Stimulated activated naive CD8-positive, alpha-beta T cell treated with anti-CD3 and anti-CD28 coated beads, Interleukin-15, Interleukin-2, amounts not matched to agents 100 U/mL and 50 U/mL, for 24 hours (primary cell): ENCODE measurements at regions not wholly inside any gene's neighbourhood (a gene's known extent, or its start where the extent isn't known, plus 50 kb on each side); places are given as distances from the start of the nearest gene placed in this dataset.

ENCODE experiments used
- ATAC-seq: fragments of 150-1000 bp; cut with Tn5 transposase; one replicate; pipeline ENCODE4 v1.10.0; 2021
- DNase-seq: peaks from one replicate; pipeline ENCODE4 v3.0.0; 2021

DNA sequence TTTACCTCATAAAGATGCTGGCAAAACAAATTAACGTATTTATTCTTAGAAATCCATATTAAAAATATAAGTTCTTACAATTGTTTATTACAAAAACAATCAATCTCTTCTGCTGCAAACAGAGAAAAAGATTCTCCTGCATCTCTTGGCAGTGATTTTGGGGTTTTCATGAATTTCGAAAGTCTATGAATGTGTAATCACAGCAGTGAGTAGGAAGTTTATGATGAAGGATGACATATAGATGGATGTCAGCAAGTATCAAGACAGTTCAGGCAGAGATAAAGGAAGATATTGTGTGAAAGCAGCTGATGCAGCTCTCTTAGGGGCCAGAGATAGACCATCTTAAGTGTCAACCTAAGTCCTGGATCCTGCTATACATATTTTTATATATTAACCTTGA, 196.9 kb upstream of the BANK1 start:
- ATAC-seq (no peak), DNase-seq (no peak)

DNA sequence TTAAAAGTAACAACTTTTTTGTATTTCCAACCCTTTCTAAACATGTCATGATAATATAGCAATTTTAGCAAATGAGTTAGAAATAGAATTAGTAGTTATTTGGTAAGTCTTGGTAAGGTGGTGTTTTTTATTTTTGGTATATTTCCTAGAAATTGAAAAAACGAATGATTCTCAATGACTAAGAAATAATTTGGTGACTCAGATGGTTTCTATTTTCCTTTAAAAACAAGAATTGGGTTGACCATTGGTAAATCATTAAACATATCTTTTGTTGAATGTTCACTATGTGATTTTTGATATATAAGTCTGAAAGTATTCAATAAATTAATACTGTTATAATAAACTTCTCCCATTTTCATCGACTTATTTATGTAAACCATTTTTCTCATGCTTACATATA, 206.2 kb upstream of the BANK1 start:
- ATAC-seq (no peak), DNase-seq (no peak)

DNA sequence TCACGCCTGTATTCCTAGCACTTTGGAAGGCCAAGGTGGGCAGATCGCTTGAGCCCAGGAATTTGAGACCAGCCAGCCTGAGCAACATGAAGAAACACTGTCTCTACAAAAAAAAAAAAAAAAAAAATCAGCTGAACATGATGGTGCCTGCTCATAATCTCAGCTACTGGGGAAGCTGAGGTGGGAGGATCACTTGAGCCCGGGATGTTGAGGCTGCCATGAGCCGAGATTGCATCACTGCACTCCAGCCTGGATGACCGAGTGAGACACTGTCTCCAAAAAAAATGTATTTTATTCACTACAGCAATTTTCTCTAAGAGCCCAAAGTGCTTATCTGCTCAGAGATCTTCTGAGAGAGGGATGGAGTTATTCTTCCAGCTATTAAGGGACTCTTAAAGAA, 215.8 kb upstream of the PPP3CA start:
- DNase-seq (no peak), ATAC-seq (no peak)

DNA sequence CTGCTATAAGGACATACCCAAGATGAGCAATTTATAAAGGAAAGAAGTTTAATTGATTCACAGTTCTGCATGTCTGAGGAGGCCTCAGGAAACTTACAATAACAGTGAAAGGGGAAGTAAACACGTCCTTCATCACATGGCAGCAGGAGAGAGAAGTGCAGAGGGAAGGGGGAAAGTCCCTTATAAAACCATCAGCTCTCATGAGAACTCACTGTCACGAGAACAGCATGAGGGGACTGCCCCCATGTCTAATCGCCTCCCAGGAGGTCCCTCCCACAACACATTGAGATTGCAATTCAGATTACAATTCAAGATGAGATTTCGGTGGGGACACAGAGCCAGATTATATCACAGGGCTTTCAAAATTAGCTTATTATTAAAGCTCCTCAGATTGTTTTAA, 209.5 kb upstream of the PPP3CA start:
- DNase-seq = peak; percentile 9
- no peak for ATAC-seq

DNA sequence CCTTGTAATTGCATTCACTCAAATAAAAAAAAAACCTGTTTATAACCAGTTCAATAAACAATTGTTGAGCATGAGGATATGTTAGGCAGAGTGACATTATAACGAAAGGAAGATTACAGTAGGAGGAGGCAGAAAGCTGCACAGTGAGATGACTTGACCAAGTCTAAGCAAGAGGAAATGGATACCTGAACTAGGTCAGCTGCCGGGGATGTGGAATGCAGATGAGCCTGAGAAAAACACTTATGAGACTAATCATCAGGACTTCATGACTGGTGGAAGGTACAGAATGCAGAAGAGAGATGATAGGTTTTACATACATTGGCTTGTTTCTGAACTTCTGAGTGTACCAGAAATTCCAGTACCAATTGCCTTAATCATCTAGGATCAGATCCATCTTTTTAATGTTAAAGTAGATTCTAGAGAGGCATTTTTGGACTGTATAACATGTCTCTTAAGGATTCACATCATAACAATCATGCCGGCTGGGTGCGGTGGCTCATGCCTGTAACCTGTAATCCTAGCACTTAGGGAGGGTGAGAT, 208.1 kb upstream of the PPP3CA start:
- DNase-seq (no peak), ATAC-seq (no peak)

DNA sequence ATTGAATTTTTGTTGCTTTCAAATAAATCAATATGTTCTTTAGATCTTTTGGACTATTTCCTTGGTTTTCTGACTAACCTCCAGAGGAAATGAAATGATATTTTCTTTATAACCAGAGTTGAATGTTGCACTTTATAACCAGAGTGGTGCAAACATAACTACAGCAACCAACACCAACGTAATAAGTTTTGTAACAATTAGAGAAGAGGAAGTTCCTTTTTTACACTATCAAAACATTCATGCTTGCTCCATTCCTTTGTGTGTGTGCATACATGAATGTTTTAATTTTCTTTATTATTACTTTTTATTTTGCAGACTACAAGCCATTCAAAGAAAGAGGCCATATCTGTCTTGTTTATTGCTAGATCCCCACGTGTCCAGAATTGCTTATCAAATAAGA, 193.0 kb upstream of the PPP3CA start:
- ATAC-seq (no peak), DNase-seq (no peak)

DNA sequence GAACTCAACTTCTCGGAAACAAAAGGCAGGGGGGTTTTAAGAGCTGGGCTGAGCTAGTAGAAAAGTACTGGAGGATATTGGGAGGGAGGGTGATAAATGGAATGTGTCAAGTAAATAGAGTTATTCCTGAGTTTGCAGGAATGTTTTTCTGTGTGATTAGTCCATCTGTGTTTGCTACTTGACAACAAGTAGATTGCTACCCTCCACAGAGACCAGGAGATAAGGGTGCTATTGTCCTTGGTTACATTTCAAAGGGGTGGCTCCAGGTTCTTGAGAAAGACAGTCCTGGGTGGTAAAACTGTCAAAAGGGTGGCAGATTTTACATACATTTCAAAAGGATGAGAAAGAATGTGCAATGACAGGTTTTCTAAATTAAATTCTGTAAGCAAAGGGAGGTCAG, 181.2 kb upstream of the PPP3CA start:
- DNase-seq (no peak), ATAC-seq (no peak)

DNA sequence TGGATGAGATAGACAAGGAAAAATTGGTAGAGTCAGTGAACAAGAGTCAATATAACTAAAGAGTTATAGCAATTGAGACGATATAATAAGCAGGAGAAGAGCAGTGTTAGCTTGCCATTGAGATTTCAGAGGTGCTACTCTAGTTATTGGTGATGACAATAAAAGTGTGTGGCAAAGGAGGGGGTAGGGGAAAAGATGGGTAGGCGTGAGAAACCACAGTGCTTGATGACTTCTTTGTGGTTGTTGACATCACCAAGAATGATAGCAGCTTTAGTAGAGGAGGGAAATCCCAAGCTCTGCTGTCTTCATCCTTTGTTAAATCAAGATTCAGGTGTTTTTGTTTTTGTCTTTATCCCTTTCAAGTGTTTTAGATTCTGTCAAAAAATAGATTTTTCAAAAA, 179.9 kb upstream of the PPP3CA start:
- peak; percentile 97 for ATAC-seq
- peak; percentile 64 for DNase-seq

DNA sequence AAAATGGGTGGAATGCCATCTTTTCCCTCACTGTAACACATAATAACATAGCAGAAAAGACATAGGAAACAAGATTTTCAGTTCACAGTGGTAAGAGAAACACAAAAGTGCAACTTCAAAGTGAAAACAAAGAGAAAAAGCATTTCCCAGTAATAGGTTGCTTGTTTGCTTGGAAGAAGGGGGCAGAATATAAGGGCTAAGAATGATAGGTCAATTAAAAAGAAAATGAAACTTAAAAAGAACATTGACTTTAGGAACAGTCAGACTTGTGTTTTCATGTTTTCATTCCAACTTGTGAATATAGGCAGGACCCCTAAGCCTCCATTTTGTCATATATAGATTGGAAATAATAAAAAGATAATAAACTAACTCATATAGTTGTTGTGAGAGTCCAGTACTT, 168.2 kb upstream of the PPP3CA start:
- DNase-seq = no peak
- ATAC-seq = no peak

DNA sequence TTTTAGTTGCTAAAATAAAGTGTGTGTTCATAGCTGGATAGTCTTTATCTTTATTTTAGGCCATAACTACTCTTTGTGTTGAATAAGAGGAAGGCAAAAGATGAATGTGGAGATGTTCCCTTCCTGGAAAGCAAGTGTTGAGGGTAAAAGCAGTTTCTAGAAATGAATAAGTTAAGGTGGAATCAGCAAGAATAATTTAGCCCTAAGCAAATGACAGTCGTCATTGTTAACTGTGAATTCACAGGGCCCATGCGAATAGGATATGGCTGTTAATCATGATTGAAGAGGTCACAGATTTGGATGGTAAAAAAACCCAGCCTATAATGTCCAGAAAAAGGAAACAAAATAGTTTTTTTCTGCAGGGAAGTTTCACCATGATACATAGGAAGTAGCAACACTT, 167.8 kb upstream of the PPP3CA start:
- DNase-seq = no peak
- ATAC-seq = no peak

DNA sequence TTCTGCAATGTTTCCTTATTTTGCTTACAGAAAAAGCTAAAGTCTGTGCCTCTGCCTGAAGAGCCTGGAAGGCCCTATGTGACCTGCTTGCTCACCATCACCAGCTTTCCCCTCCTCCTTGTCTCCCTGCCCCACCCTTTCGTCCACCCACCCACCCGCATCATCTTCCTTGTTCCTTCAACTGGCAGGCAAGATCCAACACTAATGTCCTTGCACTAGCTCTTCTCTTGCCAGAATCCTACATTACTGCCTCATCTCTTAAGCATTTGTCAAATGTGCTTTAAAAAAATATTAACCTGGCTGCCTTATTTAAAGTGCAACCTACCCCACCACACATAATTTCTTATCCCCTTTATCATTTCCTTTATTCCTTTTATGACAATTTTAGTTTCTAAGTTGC, 165.1 kb upstream of the PPP3CA start:
- DNase-seq = no peak
- ATAC-seq = no peak

DNA sequence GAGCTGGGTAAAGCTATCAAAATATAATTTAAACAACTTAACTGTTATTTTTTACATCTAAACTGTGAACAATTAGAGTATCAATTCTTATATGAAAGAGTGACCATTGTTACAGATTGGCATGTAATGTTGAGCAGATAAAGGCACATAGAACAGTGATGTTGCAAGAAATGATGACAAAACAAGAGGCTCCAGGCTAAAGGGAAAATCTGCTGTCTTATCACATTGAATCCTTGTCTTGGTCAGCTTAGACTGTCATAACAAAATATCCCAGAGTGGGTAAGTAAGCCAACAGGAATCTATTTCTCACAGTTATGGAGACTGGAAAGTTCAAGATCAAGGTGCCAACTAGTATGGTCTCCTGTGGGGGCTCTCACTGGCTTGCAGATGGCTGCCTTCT, 154.1 kb upstream of the PPP3CA start:
- DNase-seq (no peak), ATAC-seq (no peak)

DNA sequence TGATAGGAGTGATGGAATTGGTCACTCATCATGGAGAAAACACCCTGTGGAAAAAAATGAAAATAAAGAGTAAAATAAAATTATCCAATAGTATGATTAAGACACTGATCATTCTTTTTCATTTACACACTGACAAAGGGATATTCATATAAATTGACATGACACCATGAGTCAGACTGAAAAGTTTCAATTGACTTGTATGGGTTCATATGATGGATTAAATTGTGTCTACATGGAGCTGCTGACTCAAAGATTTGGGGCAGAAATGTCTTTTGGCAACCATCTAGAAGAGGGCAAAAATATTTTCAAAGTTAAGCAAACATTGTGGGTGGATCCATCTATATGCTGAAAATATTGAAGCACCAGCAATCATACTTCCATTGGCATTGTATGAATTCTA, 153.4 kb upstream of the PPP3CA start:
- DNase-seq (no peak), ATAC-seq (no peak)

DNA sequence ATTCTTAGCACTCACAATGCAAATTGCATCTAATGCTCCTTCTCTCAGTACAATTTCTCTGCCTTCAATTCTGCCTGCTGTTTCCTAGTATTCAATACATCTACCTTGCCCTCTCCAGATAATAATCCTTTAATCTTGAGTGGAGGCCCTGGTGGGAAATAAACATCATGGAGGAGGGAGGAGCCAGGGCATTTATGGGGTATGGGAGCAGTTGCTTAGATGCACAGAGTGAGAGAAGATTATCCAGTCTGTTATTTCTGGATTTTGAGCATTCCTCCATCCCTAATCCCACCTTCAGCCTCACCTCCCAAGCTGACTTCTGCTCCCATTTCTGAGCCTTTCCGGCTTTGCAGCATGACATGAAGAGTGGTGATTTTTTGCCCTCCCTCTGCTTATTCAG, 127.9 kb upstream of the PPP3CA start:
- ATAC-seq (no peak), DNase-seq (no peak)

DNA sequence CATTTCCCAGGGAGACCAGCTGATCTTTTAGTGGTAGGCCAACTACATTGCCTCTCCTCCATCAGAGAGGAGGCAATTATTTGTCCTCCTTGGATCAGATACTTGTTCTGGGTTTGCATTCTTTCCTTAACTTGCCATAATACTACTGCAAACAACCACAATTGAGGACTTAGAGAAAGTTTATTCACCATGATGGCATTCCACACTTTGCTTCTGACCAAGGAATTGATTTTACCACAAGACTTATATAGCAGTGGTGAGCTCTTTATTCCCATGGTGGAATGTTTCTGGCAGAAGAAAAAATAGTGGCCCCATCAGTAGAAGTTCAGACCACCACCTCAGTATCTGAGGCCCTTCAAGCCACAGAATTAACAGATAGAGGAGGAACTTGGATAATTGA, 123.9 kb upstream of the PPP3CA start:
- no peak for ATAC-seq
- no peak for DNase-seq

DNA sequence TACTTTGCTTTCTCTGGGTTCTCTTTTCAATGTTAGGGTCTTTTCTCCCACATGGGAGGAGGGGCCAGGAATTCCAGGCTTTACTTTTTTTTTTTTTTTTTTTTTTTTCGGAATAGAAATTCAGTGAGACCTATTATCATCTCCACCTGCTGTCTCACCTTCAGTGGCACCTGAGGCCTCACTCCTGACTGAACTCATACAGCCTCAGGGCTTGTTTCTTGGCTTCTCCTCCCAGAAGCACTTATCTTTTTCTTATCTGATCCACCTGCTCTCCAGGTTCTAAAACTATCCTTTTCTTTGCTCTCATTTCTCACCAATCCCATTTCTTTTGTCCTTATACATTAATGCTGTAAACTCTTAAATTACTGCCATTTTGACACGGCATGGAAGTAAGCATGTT, 117.3 kb upstream of the PPP3CA start:
- no peak for ATAC-seq
- no peak for DNase-seq

DNA sequence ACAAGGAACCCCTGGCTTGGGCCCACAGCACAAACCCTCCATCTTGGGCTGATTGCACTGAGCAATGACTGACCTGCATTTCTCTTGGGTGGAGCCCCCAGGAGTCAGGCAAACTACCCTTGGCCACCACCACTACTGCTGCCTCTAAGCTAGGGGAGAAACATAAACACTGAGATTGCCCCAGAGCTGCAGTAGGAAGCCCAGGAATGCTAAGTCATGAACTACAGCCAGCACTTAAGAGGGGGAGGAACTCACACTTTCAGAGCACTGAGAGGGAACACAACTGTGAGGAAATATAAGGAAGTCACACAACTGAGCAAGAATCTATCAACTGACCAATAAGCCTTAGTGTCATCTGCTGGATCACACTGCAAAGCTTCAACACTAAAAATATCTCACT, 111.6 kb upstream of the PPP3CA start:
- no peak for ATAC-seq
- DNase-seq = no peak

DNA sequence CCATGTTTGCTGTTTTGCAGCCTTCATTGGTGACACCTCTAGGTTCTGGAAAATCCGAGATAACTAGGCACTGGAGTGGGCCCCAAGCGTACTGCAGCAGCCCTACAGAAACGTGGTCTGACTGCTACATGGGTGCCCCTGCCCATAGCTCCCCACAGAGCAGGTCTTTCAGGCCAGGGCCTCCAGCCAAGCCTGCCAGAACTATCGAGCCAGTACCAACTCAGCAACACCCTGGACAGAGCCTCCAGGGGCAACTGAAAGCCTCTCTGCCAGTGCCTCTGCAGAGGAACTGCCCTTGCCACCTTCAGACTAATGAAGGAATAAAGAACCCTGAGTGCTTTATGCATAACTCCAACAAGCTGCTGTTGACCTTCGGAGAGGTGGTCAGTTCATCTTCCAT, 111.1 kb upstream of the PPP3CA start:
- ATAC-seq = no peak
- DNase-seq = no peak

DNA sequence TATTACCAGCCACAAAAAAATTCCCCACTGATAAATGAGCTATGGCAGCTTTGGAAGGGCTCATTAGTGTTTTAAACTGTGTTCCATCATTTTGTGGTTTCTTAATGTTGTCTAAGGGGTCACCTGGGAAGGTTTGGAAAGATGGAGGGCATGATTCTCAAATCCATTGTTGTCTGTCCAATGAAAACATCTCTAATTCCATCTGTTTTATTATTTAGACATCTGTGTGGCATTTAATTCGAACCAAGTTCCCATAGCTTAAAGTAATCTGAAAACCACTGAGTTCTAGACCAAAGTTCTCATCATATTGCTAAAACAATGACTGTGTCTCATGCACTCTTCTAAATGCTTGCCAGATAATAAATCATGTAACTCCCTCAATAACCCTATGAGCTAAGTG, 103.8 kb upstream of the PPP3CA start:
- DNase-seq (no peak), ATAC-seq (no peak)

DNA sequence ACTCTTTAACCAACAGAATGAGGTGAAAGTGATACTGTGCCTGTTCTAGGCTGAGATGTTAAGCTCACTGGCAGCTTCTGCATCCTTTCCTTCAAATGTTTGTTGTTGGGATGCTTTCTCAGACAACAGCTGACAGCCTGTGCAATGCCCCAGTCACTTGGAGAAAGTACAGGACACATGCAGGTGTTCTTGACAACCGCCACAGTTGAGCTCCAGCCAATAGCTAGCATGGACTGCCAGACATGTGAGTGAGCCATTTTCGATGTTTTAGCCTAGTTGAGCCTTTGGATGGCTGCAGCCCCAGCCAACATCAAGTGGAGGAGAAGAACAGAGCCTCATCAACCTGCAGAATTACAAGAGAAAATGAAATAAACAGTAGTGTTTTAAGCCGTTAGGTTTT, 94.1 kb upstream of the PPP3CA start:
- ATAC-seq (no peak), DNase-seq (no peak)

DNA sequence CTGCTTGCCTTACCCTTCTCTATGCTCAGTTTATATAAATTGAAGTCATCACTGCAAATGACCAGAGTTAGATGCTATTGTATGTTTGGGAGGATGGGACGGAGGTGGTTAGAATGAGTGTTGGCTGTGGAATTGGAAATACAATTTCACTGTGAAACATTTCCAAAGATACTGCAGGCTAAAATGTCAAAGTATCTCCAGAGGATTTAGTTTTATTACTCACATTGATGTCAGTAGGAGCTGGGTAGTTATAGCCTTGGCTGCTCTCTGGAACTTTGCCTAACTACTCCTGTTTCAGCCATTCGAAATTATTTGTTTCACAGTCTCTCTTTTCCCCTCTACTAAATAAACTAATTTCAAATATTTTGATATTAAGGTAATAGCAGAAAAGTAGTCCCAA, 92.6 kb upstream of the PPP3CA start:
- no peak for ATAC-seq
- DNase-seq = no peak

DNA sequence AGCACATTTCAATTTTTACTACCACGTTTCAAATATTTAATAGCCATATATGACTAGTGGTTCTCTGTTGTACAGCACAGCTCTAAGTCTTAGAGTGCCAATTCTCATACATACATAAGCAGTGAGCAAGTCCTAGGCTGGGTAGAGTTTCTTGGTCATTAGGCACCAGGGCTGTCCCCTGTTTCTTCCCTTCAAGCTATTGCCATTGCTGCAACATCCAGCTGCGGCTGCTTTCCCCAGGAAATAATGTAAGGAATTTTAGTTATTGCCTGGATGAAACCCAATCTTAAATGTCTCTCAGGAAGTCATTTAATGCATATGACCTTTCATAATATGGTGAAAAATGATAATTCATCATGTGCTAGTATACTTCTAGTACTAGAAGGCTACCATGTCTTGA, 74.1 kb upstream of the PPP3CA start:
- no peak for DNase-seq
- no peak for ATAC-seq

DNA sequence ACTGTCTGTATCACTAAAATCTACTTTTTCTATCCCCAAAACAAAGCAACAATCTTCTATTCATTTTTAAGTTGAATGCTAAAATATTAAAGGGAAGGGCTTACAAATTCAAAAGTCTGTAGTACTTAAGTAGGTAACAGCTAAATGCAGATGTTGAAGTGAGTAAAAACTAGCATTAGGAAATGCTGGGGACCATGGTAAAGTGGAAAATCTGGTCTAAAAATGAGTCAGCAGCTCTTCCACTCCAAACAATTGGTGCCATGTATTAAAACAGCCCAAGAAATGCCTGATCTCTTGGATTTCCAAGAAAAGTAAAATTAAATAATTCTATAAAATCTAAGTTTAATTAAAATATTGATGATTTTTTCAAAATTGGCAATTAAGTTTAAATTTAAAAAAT, 73.3 kb upstream of the PPP3CA start:
- ATAC-seq (no peak), DNase-seq (no peak)

DNA sequence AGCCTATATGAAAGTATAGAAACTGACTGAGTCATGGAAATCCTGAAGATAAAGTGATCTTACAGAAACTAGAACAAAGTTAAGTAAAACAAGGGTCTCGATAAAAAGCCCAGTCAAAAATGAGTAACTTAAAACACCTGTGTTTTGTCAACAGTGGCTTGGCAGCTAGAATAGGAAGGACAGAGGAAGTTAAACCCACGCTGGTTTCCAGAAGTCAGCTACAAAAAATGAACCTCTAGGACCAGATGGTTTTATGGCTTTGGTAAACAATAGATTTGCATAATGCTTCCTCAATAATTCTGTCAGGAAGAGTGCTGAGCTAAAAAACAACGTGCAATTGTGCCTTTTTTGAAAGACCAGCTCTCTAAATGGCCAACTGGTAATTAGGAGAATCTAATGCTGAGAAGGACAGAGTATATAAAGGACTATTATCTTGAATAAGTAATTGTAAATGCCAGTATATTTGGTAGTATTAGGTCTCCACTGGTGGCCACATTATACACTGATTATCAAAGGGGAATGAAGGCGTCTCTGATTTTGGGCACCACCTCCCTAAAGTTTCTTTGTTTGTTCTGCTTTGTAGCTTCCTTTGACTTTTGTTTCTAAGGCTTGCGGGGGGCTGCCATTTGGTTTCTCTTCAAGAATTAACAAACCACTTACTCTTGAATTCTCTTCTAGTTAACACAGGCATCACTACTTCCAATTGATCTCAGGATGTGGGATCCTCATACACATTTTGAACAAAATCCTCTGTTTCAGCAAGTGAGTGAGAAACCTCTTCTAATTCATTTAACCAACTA, 72.2 kb upstream of the PPP3CA start:
- DNase-seq (no peak), ATAC-seq (no peak)

DNA sequence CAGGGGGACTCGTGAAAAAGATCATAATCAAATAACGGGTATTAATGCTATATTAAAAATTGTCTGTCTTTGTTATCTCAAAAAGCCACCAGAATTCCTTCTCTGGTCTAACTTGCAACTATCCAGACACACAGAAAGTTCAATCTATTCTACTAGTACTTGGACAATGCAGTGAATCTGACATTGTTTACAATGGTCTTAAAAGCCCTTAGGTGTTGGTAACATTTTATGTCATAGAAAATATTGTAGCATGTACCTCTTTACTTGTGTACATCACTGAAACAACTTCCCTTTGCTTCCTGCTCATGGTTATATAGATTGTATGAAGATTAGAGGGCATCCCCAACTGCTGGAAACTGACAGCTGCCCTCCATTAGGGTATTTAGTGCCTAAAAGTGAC, 71.1 kb upstream of the PPP3CA start:
- DNase-seq (no peak), ATAC-seq (peak; percentile 20)
